MM.1S (cell line): ENCODE measurements at regions not wholly inside any gene's neighbourhood (a gene's known extent, or its start where the extent isn't known, plus 50 kb on each side); places are given as distances from the start of the nearest gene placed in this dataset.

Experiments used
- DNase-seq: peaks from one replicate; pipeline ENCODE4 v3.0.0-alpha.2; 2015
- H2AFZ ChIP-seq: fragments of 300-600 bp; sonication (generic); 2 replicates; pipeline ENCODE4 v1.6.0; 2016; ENCODE audit warnings: antibody characterized with exemption, low read length
- H3F3A ChIP-seq: fragments of 300-600 bp; sonication (generic); 2 replicates; pipeline ENCODE4 v1.6.1; 2016; ENCODE audit warnings: mild to moderate bottlenecking, antibody characterized with exemption, low read length, moderate library complexity, mixed read lengths; ENCODE audit not compliant: insufficient read depth
- H3K27ac ChIP-seq: fragments of 300-600 bp; sonication (generic); 2 replicates; pipeline ENCODE4 v1.5.1; 2016; ENCODE audit warnings: mild to moderate bottlenecking, low read length
- H3K27me3 ChIP-seq: fragments of 300-600 bp; sonication (generic); replicated peaks from 2 replicates; pipeline ENCODE4 v1.6.0; 2016; ENCODE audit warnings: low read length; ENCODE audit not compliant: insufficient read depth
- H3K36me3 ChIP-seq: fragments of 300-600 bp; sonication (generic); replicated peaks from 2 replicates; pipeline ENCODE4 v1.6.1; 2016; ENCODE audit warnings: mild to moderate bottlenecking, low read length, mixed read lengths; ENCODE audit not compliant: insufficient read depth
- H3K4me1 ChIP-seq: fragments of 300-600 bp; sonication (generic); 2 replicates; pipeline ENCODE4 v1.6.1; 2016; ENCODE audit warnings: low read length, mixed read lengths
- H3K4me2 ChIP-seq: fragments of 300-600 bp; sonication (generic); 2 replicates; pipeline ENCODE4 v1.6.0; 2016; ENCODE audit warnings: low read depth, low read length
- H3K4me3 ChIP-seq: fragments of 300-600 bp; sonication (generic); 2 replicates; pipeline ENCODE4 v1.5.1; 2016; ENCODE audit warnings: low read length, mixed read lengths
- H3K79me2 ChIP-seq: fragments of 300-600 bp; sonication (generic); 2 replicates; pipeline ENCODE4 v1.6.1; 2016; ENCODE audit warnings: mixed run types, low read length, mixed read lengths
- H3K9ac ChIP-seq: fragments of 300-600 bp; sonication (generic); 2 replicates; pipeline ENCODE4 v1.6.1; 2016; ENCODE audit warnings: low read length, mixed read lengths
- H3K9me2 ChIP-seq: fragments of 300-600 bp; sonication (generic); replicated peaks from 2 replicates; pipeline ENCODE4 v1.6.1; 2016; ENCODE audit warnings: mild to moderate bottlenecking, low read length, mixed read lengths; ENCODE audit not compliant: insufficient read depth
- H3K9me3 ChIP-seq: fragments of 300-600 bp; sonication (generic); replicated peaks from 2 replicates; pipeline ENCODE4 v1.6.1; 2016; ENCODE audit warnings: mild to moderate bottlenecking, low read length, mixed read lengths; ENCODE audit not compliant: insufficient read depth
- H4K20me1 ChIP-seq: fragments of 300-600 bp; sonication (generic); 2 replicates; pipeline ENCODE4 v1.6.1; 2016; ENCODE audit warnings: mild to moderate bottlenecking, low read length, moderate library complexity, mixed read lengths; ENCODE audit not compliant: insufficient read depth
- EZH2 ChIP-seq: fragments of 300-600 bp; sonication (generic); optimal IDR thresholded peaks from 2 replicates; pipeline ENCODE3; 2017; ENCODE audit warnings: low read depth, mild to moderate bottlenecking, antibody characterized with exemption, low read length, mixed read lengths
- EZH2phosphoT487 ChIP-seq: fragments of 300-600 bp; sonication (generic); IDR thresholded peaks from 2 replicates; pipeline ENCODE4 v1.6.1; 2018; ENCODE audit warnings: antibody characterized with exemption, low read length
- TF ChIP-seq, protein P1 (sequence below): fragments of 300-600 bp; sonication (generic); IDR thresholded peaks from 2 replicates; pipeline ENCODE4 v1.5.1; 2016; ENCODE audit warnings: antibody characterized with exemption, low read length, mixed read lengths

DNA sequence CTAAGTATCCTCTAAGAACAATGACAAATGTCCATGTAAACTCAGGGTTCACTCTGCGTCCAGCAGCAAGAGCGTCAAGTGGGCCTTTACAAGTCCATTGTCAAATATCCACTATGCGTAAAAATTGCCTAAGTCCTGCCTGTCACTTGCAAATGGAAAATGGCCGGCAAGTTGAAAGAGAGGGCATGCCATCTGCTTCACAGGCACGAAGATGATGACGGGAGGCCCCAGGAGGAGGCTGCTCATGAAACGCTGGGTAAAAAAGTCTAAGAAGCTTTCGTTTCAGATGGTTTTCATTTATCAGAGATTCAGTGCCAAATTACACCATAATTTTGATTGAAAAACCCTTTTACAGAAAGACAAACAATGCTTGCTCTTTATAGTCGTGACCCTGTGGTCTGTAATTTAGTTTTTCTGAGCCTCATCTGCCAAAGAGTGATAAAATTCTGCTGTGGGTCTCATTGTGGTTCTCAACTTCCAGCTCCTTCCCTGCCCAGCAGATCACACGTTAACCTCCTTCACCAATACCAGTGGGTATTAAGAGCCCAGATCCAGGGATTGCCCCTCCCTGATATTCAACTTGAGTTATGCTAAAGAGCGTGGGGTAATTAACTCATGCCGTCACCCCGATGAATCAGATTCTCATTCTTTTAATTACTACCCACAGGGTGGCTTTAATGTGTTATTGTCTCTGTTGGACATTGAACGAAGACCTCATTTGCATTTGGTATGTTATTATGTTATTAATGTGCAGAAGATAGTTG, 160.2 kb upstream of the ALKAL2 start:
- Histone ChIP-seq H3K79me2 (no peaks in the 10 kb centered on the region), H2AFZ (no peak overlapping the region)

DNA sequence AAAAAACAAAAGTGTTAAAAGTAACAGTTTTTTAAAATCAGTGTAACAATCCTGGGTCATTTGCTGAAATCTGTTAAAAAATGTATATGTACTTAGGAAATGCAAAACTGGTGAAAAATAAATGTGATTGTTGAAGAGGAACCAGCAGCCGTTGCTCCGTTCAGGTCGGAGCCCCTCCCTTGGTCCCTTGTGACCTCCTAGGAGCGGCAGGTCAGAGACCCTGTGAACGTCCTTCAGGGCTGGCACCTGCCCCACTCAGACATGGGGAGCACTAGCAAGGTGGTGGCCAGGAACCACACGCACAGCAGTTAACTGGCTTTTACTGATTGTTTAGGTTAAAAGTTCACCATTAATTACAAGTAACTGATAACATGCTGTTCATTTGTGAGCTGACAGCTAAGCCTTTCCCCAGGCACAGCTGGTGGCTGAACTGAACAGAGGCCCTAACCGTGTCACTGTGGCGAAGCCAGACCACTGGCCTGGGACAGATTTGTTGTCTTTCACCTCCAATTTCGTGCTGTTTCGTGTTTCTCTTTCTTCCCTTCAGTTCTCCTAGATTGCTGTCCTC, 159.2 kb upstream of the ALKAL2 start:
- no peaks in the 10 kb centered on the region for H3K27me3 ChIP-seq
- no peaks in the 10 kb centered on the region for H3K36me3 ChIP-seq
- H3K9me2 ChIP-seq = no peaks in the 10 kb centered on the region
- no peak overlapping the region for H3K9ac ChIP-seq
- H3K79me2 ChIP-seq = no peaks in the 10 kb centered on the region
- TF ChIP-seq, protein P1, sequence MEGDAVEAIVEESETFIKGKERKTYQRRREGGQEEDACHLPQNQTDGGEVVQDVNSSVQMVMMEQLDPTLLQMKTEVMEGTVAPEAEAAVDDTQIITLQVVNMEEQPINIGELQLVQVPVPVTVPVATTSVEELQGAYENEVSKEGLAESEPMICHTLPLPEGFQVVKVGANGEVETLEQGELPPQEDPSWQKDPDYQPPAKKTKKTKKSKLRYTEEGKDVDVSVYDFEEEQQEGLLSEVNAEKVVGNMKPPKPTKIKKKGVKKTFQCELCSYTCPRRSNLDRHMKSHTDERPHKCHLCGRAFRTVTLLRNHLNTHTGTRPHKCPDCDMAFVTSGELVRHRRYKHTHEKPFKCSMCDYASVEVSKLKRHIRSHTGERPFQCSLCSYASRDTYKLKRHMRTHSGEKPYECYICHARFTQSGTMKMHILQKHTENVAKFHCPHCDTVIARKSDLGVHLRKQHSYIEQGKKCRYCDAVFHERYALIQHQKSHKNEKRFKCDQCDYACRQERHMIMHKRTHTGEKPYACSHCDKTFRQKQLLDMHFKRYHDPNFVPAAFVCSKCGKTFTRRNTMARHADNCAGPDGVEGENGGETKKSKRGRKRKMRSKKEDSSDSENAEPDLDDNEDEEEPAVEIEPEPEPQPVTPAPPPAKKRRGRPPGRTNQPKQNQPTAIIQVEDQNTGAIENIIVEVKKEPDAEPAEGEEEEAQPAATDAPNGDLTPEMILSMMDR = no peak
- no peak for TF ChIP-seq EZH2
- TF ChIP-seq EZH2phosphoT487 = no peak
- no peak overlapping the region for H2AFZ ChIP-seq
- no peak overlapping the region for H3K27ac ChIP-seq
- H3K4me1 ChIP-seq = no peaks in the 10 kb centered on the region
- no peaks in the 10 kb centered on the region for H4K20me1 ChIP-seq
- no peak overlapping the region for H3K4me2 ChIP-seq
- H3F3A ChIP-seq = no peaks in the 10 kb centered on the region
- H3K9me3 ChIP-seq = no peaks in the 10 kb centered on the region
- no peak for DNase-seq
- no peak overlapping the region for H3K4me3 ChIP-seq

More for the DNA sequence above, 160.2 kb upstream of the ALKAL2 start:
- DNase-seq = no peak
- H4K20me1 ChIP-seq = no peaks in the 10 kb centered on the region
- H3K9me3 ChIP-seq = no peaks in the 10 kb centered on the region
- H3K27ac ChIP-seq = no peak overlapping the region
- TF ChIP-seq EZH2 (no peak), EZH2phosphoT487 (no peak)
- TF ChIP-seq, protein P1 = no peak
- H3K4me1 ChIP-seq = no peaks in the 10 kb centered on the region
- no peaks in the 10 kb centered on the region for H3K9me2 ChIP-seq
- H3K9ac ChIP-seq = no peak overlapping the region
- H3K4me3 ChIP-seq = no peak overlapping the region
- no peaks in the 10 kb centered on the region for H3K27me3 ChIP-seq
- H3F3A ChIP-seq = no peaks in the 10 kb centered on the region
- H3K4me2 ChIP-seq = no peak overlapping the region
- H3K36me3 ChIP-seq = no peaks in the 10 kb centered on the region

DNA sequence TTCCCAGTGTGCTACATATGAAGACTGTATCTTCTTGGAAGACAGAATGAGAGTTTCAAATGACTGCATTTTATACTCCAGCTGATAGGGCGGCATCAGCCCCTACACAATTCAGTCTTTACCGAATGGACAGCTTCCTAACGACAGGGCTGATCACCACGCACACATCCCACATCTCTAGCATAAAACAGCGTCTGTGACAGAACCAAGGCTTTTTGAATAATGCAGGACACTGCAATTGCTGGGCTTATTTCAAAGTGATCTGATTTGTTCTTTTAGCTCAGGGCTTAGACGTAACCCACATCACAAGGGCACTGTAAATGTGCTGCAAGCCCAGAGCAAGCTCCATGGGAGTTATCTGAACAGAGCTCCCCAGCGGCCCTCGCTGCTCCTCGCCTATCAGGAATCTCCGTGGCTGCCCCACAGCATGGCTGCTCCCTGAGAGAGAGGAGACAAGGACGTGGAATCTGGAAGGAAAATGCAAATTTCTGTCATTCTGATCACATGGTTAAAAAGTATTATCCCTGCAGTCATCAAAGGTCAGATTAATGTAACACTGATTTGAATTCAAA, 158.5 kb upstream of the ALKAL2 start:
- Histone ChIP-seq H3K9me2 (no peaks in the 10 kb centered on the region), H3F3A (no peaks in the 10 kb centered on the region), H4K20me1 (no peaks in the 10 kb centered on the region), H3K79me2 (no peaks in the 10 kb centered on the region), H3K9ac (no peak overlapping the region), H3K4me2 (no peak overlapping the region), H3K4me1 (no peaks in the 10 kb centered on the region), H2AFZ (no peak overlapping the region), H3K4me3 (no peak overlapping the region), H3K36me3 (no peaks in the 10 kb centered on the region), H3K27me3 (no peaks in the 10 kb centered on the region), H3K27ac (no peak overlapping the region), H3K9me3 (no peaks in the 10 kb centered on the region)
- no peak for DNase-seq
- TF ChIP-seq EZH2 = no peak
- TF ChIP-seq, protein P1 = no peak
- no peak for TF ChIP-seq EZH2phosphoT487
